GM23248 (cell line): ENCODE measurements at regions not wholly inside any gene's neighbourhood (a gene's known extent, or its start where the extent isn't known, plus 50 kb on each side); places are given as distances from the start of the nearest gene placed in this dataset.

Experiments
- DNase-seq: peaks from one replicate; pipeline ENCODE4 v3.0.0-alpha.2; 2015
- H2AFZ ChIP-seq: fragments of 200-600 bp; sonication (generic); 2 replicates; pipeline ENCODE4 v1.6.1; 2016; ENCODE audit warnings: antibody characterized with exemption
- H3F3A ChIP-seq: fragments of 200-600 bp; sonication (generic); 2 replicates; pipeline ENCODE4 v1.6.1; 2016; ENCODE audit warnings: mild to moderate bottlenecking, antibody characterized with exemption, mixed run types; ENCODE audit not compliant: insufficient read depth
- H3K27ac ChIP-seq: fragments of 200-600 bp; sonication (generic); 2 replicates; pipeline ENCODE4 v1.5.1; 2016; ENCODE audit warnings: mild to moderate bottlenecking
- H3K27me3 ChIP-seq: fragments of 200-600 bp; sonication (generic); replicated peaks from 2 replicates; pipeline ENCODE4 v1.6.1; 2016; ENCODE audit warnings: mild to moderate bottlenecking; ENCODE audit not compliant: insufficient read depth
- H3K36me3 ChIP-seq: fragments of 200-600 bp; sonication (generic); 2 replicates; pipeline ENCODE4 v1.6.1; 2016; ENCODE audit warnings: low read depth, mild to moderate bottlenecking
- H3K4me1 ChIP-seq: fragments of 200-600 bp; sonication (generic); 2 replicates; pipeline ENCODE4 v1.6.1; 2016; ENCODE audit warnings: mild to moderate bottlenecking; ENCODE audit not compliant: insufficient read depth
- H3K4me2 ChIP-seq: fragments of 200-600 bp; sonication (generic); one replicate; pipeline ENCODE4 v1.6.1; 2016; ENCODE audit warnings: mild to moderate bottlenecking; ENCODE audit not compliant: unreplicated experiment
- H3K4me3 ChIP-seq: fragments of 200-600 bp; sonication (generic); 2 replicates; pipeline ENCODE4 v1.5.1; 2016; ENCODE audit warnings: mild to moderate bottlenecking
- H3K79me2 ChIP-seq: fragments of 200-600 bp; sonication (generic); 2 replicates; pipeline ENCODE4 v1.6.1; 2016; ENCODE audit warnings: mild to moderate bottlenecking; ENCODE audit not compliant: insufficient read depth
- H3K9ac ChIP-seq: fragments of 200-600 bp; sonication (generic); 2 replicates; pipeline ENCODE4 v1.6.1; 2016; ENCODE audit warnings: mild to moderate bottlenecking
- H3K9me2 ChIP-seq: fragments of 200-600 bp; sonication (generic); 2 replicates; pipeline ENCODE4 v1.6.1; 2016; ENCODE audit warnings: mixed run types, mild to moderate bottlenecking, moderate library complexity; ENCODE audit not compliant: insufficient read depth
- H3K9me3 ChIP-seq: fragments of 200-600 bp; sonication (generic); one replicate; pipeline ENCODE4 v1.6.1; 2017; ENCODE audit warnings: low read depth
- H4K20me1 ChIP-seq: fragments of 200-600 bp; sonication (generic); 2 replicates; pipeline ENCODE4 v1.6.0; 2016; ENCODE audit not compliant: insufficient read depth
- EZH2 ChIP-seq: fragments of 200-600 bp; sonication (generic); IDR thresholded peaks from 2 replicates; pipeline ENCODE4 v1.6.1; 2018; ENCODE audit warnings: antibody characterized with exemption, mild to moderate bottlenecking; ENCODE audit not compliant: insufficient read depth, poor library complexity, severe bottlenecking
- EZH2phosphoT487 ChIP-seq: fragments of 200-600 bp; sonication (generic); IDR thresholded peaks from 2 replicates; pipeline ENCODE4 v1.6.1; 2018; ENCODE audit warnings: antibody characterized with exemption, moderate library complexity, mild to moderate bottlenecking, low read depth; ENCODE audit not compliant: insufficient read depth
- WGBS, 2 experiments: methylation state at CpG; one replicate each; pipeline ENCODE4 v1.1.6; 2015 to 2017; ENCODE audit warnings: low lambda C conversion rate in 2 of 2, low coverage in 1 of 2; ENCODE audit errors: missing lambda C conversion rate in 2 of 2; 5-methylcytosine and 5-hydroxymethylcytosine counted together
- in situ Hi-C: fragments of 300-500 bp; cut with MboI; formaldehyde crosslinking; loops from 2 replicates; pipeline ENCODE4 v1.15.0; 2020

DNA sequence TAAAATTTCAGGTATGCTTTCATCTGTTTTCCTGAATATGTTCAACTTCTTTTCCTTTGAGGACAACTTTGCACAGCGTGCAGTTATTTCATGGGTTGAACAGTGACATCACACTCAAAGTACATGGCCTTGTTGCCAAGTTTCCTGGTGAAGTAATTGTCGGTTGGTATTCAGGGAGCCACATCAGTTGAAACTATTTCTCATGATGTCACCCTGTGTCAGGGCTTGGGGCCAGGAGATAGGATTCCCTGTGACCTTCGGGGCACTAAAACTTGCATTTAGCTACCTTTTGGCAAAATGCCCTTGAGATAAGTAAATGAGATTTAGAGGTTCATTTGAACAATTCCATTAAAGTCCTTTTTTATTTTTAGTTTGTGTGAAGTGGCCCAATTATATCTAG, 383.9 kb downstream of the SH3GL2 start:
- H3K4me2 ChIP-seq, result no peak overlapping the region
- H4K20me1 ChIP-seq, result no peaks in the 10 kb centered on the region; the same call in 1 of the 2 replicates
- H3K36me3 ChIP-seq, result no peaks in the 10 kb centered on the region
- WGBS, 2 experiments, result 19 to 20% methylated on average over 3 of the region's 3 CpGs
- H3F3A ChIP-seq, result no peaks in the 10 kb centered on the region
- DNase-seq, result peak; percentile 2
- no peaks in the 10 kb centered on the region for H3K79me2 ChIP-seq
- H2AFZ ChIP-seq, result no peak overlapping the region
- no peak for TF ChIP-seq EZH2
- no peak for TF ChIP-seq EZH2phosphoT487
- no peaks in the 10 kb centered on the region for H3K4me1 ChIP-seq
- H3K27me3 ChIP-seq, result peaks cover 9% of the 10 kb centered on the region; the same call in 1 of the 2 replicates
- in situ Hi-C loops, result no loop called here
- H3K27ac ChIP-seq, result no peak overlapping the region
- H3K9ac ChIP-seq, result no peak overlapping the region
- no peak overlapping the region for H3K4me3 ChIP-seq
- no peaks in the 10 kb centered on the region for H3K9me3 ChIP-seq
- H3K9me2 ChIP-seq, result no peaks in the 10 kb centered on the region

- Histone ChIP-seq H3K9me2 (no peaks in the 10 kb centered on the region), H3K9me3 (no peaks in the 10 kb centered on the region), H3K4me3 (no peak overlapping the region), H3K4me2 (no peak overlapping the region), H3K4me1 (no peaks in the 10 kb centered on the region), H2AFZ (no peak overlapping the region), H4K20me1 (no peaks in the 10 kb centered on the region; the same call in 1 of the 2 replicates), H3K9ac (no peak overlapping the region), H3F3A (no peaks in the 10 kb centered on the region), H3K79me2 (no peaks in the 10 kb centered on the region), H3K27ac (no peak overlapping the region), H3K36me3 (no peaks in the 10 kb centered on the region), H3K27me3 (peaks cover 9% of the 10 kb centered on the region; the same call in 1 of the 2 replicates)
- 5 to 6% methylated on average over 5 of the region's 5 CpGs for WGBS, 2 experiments
- in situ Hi-C loops, result no loop called here
- TF ChIP-seq EZH2, result no peak
- TF ChIP-seq EZH2phosphoT487, result no peak
- no peak for DNase-seq
These were observed 384.6 kb downstream of the SH3GL2 start for GRCh38 chr9:17963498-17963897.

DNA sequence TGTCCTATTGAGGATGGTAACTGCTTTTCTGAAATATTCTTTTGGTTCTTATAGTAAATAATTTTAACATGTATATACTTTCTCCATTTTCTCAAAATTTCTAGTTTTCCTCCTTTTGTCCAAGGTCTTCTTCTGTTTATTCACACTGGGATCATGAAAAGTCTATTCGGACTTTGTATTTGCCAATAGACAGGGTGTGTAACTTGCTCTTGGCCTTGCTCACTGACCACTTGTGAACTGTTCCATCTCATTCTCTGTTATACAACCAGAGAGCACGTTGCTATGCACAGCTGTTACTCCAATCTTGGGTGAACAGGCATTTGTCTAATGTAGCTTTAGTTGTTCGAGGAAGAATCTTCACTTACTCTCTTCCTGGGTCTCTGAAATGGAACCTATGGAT, 388.9 kb downstream of the SH3GL2 start:
- Histone ChIP-seq H3K27me3 (peaks cover 9% of the 10 kb centered on the region; the same call in 1 of the 2 replicates), H3K27ac (no peak overlapping the region), H3K9ac (no peak overlapping the region), H3K36me3 (no peaks in the 10 kb centered on the region), H3K4me1 (no peaks in the 10 kb centered on the region), H2AFZ (no peak overlapping the region), H3K9me3 (no peaks in the 10 kb centered on the region), H3K4me2 (no peak overlapping the region), H4K20me1 (no peaks in the 10 kb centered on the region; the same call in 1 of the 2 replicates), H3K79me2 (no peaks in the 10 kb centered on the region), H3F3A (no peaks in the 10 kb centered on the region), H3K4me3 (no peak overlapping the region), H3K9me2 (no peaks in the 10 kb centered on the region)
- TF ChIP-seq EZH2phosphoT487 (no peak), EZH2 (no peak)
- no peak for DNase-seq
- WGBS, 2 experiments, result 3 to 11% methylated on average over 3 of the region's 3 CpGs
- in situ Hi-C loops, result no loop called here

DNA sequence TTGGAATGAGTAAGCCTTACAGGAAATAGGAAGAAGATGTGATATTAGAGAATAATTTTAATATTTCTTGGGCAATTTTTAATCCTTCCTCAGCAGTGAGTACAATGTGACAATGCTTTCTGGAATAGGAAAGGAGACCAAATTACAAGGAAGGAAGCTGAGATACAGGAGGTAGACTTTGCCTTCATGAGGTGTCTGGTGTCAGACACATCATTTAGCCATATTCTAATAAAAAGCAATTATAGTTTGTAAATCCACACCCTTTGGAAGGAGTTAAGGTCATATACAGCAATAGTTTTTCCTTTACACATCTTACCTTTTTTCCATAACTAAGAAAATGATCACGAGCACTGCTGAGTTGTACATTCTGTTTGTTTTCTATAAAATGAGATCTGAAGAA, 390.4 kb downstream of the SH3GL2 start:
- Histone ChIP-seq H3K4me2 (no peak overlapping the region), H3K9me2 (no peaks in the 10 kb centered on the region)
- in situ Hi-C loops, result no loop called here

DNA sequence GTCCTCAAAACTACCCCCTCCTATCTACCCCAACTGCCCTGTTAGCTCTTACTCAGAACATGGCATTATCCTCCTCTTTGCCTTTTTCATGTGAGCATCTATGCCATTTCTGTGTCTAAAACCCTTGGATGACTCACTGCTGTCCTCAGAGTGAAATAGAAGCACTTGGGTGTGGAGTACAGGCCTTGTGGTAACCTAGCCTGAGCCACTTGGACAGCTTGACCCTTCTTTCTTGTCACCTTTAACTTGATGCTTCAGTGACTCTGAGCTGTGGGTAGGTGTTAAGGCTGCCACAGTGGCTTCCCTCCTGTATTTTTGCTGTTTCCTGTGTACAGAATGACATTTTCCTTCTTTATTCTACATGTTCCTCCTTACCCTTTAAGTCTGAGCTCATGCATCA, 391.4 kb downstream of the SH3GL2 start:
- H3F3A ChIP-seq, result no peaks in the 10 kb centered on the region
- TF ChIP-seq EZH2 (no peak), EZH2phosphoT487 (no peak)
- no peaks in the 10 kb centered on the region for H3K36me3 ChIP-seq
- H3K4me3 ChIP-seq, result no peak overlapping the region
- no peak overlapping the region for H2AFZ ChIP-seq
- in situ Hi-C loops, result no loop called here
- H3K4me1 ChIP-seq, result no peaks in the 10 kb centered on the region
- H3K4me2 ChIP-seq, result no peak overlapping the region
- no peaks in the 10 kb centered on the region for H3K9me3 ChIP-seq
- no peaks in the 10 kb centered on the region for H3K9me2 ChIP-seq
- peaks cover 6% of the 10 kb centered on the region; the same call in 1 of the 2 replicates for H3K27me3 ChIP-seq
- no peak overlapping the region for H3K9ac ChIP-seq
- no peaks in the 10 kb centered on the region for H3K79me2 ChIP-seq
- peak; percentile 2 for DNase-seq
- H3K27ac ChIP-seq, result no peak overlapping the region
- no peaks in the 10 kb centered on the region for H4K20me1 ChIP-seq

More for the DNA sequence above, 390.4 kb downstream of the SH3GL2 start:
- Histone ChIP-seq H3K27me3 (peaks cover 9% of the 10 kb centered on the region; the same call in 1 of the 2 replicates), H3K9me3 (no peaks in the 10 kb centered on the region), H3K9ac (no peak overlapping the region), H2AFZ (no peak overlapping the region), H4K20me1 (no peaks in the 10 kb centered on the region; the same call in 1 of the 2 replicates), H3K79me2 (no peaks in the 10 kb centered on the region), H3K27ac (no peak overlapping the region), H3K4me3 (no peak overlapping the region), H3K36me3 (no peaks in the 10 kb centered on the region), H3K4me1 (no peaks in the 10 kb centered on the region), H3F3A (no peaks in the 10 kb centered on the region)
- WGBS, 2 experiments, result 0% methylated on average over 1 of the region's 1 CpG
- TF ChIP-seq EZH2 (no peak), EZH2phosphoT487 (no peak)
- DNase-seq, result no peak
